HepG2 (cell line): ENCODE measurements at regions not wholly inside any gene's neighbourhood (a gene's known extent, or its start where the extent isn't known, plus 50 kb on each side); places are given as distances from the start of the nearest gene placed in this dataset.

Experiments
- ATAC-seq: fragments of 200-7000 bp; cut with Tn5 transposase; 3 replicates; pipeline ENCODE4 v1.9.1; 2020; ENCODE audit warnings: mild to moderate bottlenecking, moderate library complexity
- BruUV-seq: library from RNA; stranded (reverse); fragments of 400-500 nt; replicated peaks from 2 replicates; lab custom pipeline; 2021; lab: Mats Ljungman, UMichigan
- CTCF ChIA-PET: fragments of 300-600 bp; formaldehyde crosslinking; extraction: SDS; loops from one replicate; lab custom pipeline; 2021; ENCODE audit warnings: low total read pairs, inconsistent platforms, low intra/inter-chr PET ratio; lab: Yijun Ruan, JAX
- POLR2A ChIA-PET: fragments of 350-600 bp; sonication (Branson Sonifier 250); formaldehyde crosslinking; loops from one replicate; lab custom pipeline; 2020; ENCODE audit warnings: antibody characterized with exemption, inconsistent platforms; lab: Yijun Ruan, JAX
- DNase-seq: peaks from one replicate; pipeline ENCODE4 v3.0.0-alpha.2; 2015; ENCODE audit warnings: low spot score
- FAIRE-seq: peaks from 3 replicates; lab custom pipeline; 2011; peaks lifted over from hg19 to GRCh38; lab: Jason Lieb, UNC
- H2AFZ ChIP-seq: one replicate; pipeline ENCODE4 v1.6.1; 2011; ENCODE audit warnings: low read length, inconsistent platforms
- H3K27ac ChIP-seq: fragments of 300-600 bp; 3 replicates; pipeline ENCODE4 v1.8.0; 2011; ENCODE audit warnings: mixed run types, mild to moderate bottlenecking, mixed read lengths, low read length, inconsistent platforms; ENCODE audit not compliant: insufficient read depth; ENCODE audit errors: extremely low read length
- H3K27me3 ChIP-seq, 2 experiments: fragments of 200-600 bp in 1 of 2; 2 replicates in 1 of 2; 3 replicates in 1 of 2; pipeline versions ENCODE4 v1.6.0 to v1.8.0; 2011; ENCODE audit warnings: low read length in 2 of 2, mild to moderate bottlenecking in 2 of 2, moderate library complexity in 2 of 2, inconsistent platforms in 1 of 2; ENCODE audit not compliant: insufficient read depth in 2 of 2, control insufficient read depth in 1 of 2
- H3K36me3 ChIP-seq, 2 experiments: fragments of 200-600 bp in 1 of 2; replicated peaks in 1 of 2; 2 replicates in 1 of 2; 3 replicates in 1 of 2; pipeline versions ENCODE4 v1.5.1 to v1.8.0; 2011; ENCODE audit warnings: low read length in 2 of 2, inconsistent platforms in 1 of 2; ENCODE audit not compliant: insufficient read depth in 2 of 2, control insufficient read depth in 1 of 2
- H3K4me1 ChIP-seq: 2 replicates; pipeline ENCODE4 v1.5.1; 2012; ENCODE audit warnings: low read length, inconsistent platforms; ENCODE audit not compliant: insufficient read depth
- H3K4me2 ChIP-seq: 2 replicates; pipeline ENCODE4 v1.6.0; 2011; ENCODE audit warnings: low read depth, low read length, inconsistent platforms
- H3K4me3 ChIP-seq, 3 experiments: fragments of 200-600 bp in 1 of 3; sonication (generic), shearing (Covaris generic) in 1 of 3; replicated peaks in 1 of 3; 2 replicates each; pipeline ENCODE4 v1.5.1; 2011 to 2016; ENCODE audit warnings: low read length in 3 of 3, inconsistent platforms in 2 of 3, low read depth in 2 of 3, mild to moderate bottlenecking in 2 of 3, control low read depth in 1 of 3, mixed read lengths in 1 of 3; ENCODE audit not compliant: insufficient read depth in 1 of 3
- H3K79me2 ChIP-seq: one replicate; pipeline ENCODE4 v1.6.1; 2011; ENCODE audit warnings: low read length, inconsistent platforms; ENCODE audit not compliant: insufficient read depth
- H3K9ac ChIP-seq: 2 replicates; pipeline ENCODE4 v1.6.0; 2011; ENCODE audit warnings: mild to moderate bottlenecking, low read depth, low read length, inconsistent platforms; ENCODE audit not compliant: insufficient read depth
- H3K9me3 ChIP-seq: 2 replicates; pipeline ENCODE4 v1.5.1; 2012; ENCODE audit warnings: mild to moderate bottlenecking, low read length
- H4K20me1 ChIP-seq: 2 replicates; pipeline ENCODE4 v1.6.0; 2011; ENCODE audit warnings: inconsistent platforms, mild to moderate bottlenecking, low read length, moderate library complexity; ENCODE audit not compliant: insufficient read depth
- DRAP1 ChIP-seq: IDR thresholded peaks from 2 replicates; pipeline ENCODE4 v1.6.1; 2016; ENCODE audit warnings: missing genetic modification reagents, missing compliant biosample characterization
- FOXO4 ChIP-seq: sonication (generic); formaldehyde crosslinking; conservative IDR thresholded peaks from 2 replicates; pipeline ENCODE4 v1.8.1; 2023; ENCODE audit warnings: missing genetic modification reagents
- PHF21A ChIP-seq: sonication (generic); formaldehyde crosslinking; IDR thresholded peaks from 2 replicates; pipeline ENCODE4 v1.5.0; 2020; ENCODE audit warnings: mild to moderate bottlenecking, missing genetic modification reagents
- SMAD9 ChIP-seq: sonication (generic); formaldehyde crosslinking; IDR thresholded peaks from 2 replicates; pipeline ENCODE4 v1.5.1; 2020; ENCODE audit warnings: mild to moderate bottlenecking, missing genetic modification reagents
- TEAD2 ChIP-seq: sonication (generic); formaldehyde crosslinking; IDR thresholded peaks from 2 replicates; pipeline ENCODE4 v1.9.0; 2021; ENCODE audit warnings: missing genetic modification reagents
- TFDP1 ChIP-seq: IDR thresholded peaks from 2 replicates; pipeline ENCODE4 v1.6.1; 2016; ENCODE audit warnings: missing compliant biosample characterization, missing genetic modification reagents, borderline replicate concordance
- THAP8 ChIP-seq: sonication (generic); formaldehyde crosslinking; IDR thresholded peaks from 2 replicates; pipeline ENCODE4 v1.5.1; 2020; ENCODE audit warnings: missing genetic modification reagents, mild to moderate bottlenecking, borderline replicate concordance
- ZBTB49 ChIP-seq: sonication (generic); formaldehyde crosslinking; IDR thresholded peaks from 2 replicates; pipeline ENCODE4 v1.4.0; 2020; ENCODE audit warnings: missing genetic modification reagents, borderline replicate concordance
- ZIK1 ChIP-seq: sonication (generic); formaldehyde crosslinking; IDR thresholded peaks from 2 replicates; pipeline ENCODE4 v1.5.0; 2020; ENCODE audit warnings: mild to moderate bottlenecking, low read depth, missing genetic modification reagents, borderline replicate concordance
- ZNF3 ChIP-seq: IDR thresholded peaks from 2 replicates; pipeline ENCODE4 v1.7.0; 2017; ENCODE audit warnings: inconsistent platforms
- ZNF317 ChIP-seq: sonication (generic); formaldehyde crosslinking; IDR thresholded peaks from 2 replicates; pipeline ENCODE4 v1.5.0; 2020; ENCODE audit warnings: mild to moderate bottlenecking, missing genetic modification reagents
- ZNF326 ChIP-seq: sonication (generic); formaldehyde crosslinking; IDR thresholded peaks from 2 replicates; pipeline ENCODE4 v1.4.0; 2020; ENCODE audit warnings: missing genetic modification reagents, borderline replicate concordance
- ZNF431 ChIP-seq: sonication (generic); formaldehyde crosslinking; IDR thresholded peaks from 2 replicates; pipeline ENCODE4 v1.9.0; 2022; ENCODE audit warnings: missing genetic modification reagents, low read depth, mild to moderate bottlenecking, borderline replicate concordance
- ZNF713 ChIP-seq: sonication (generic); formaldehyde crosslinking; IDR thresholded peaks from 2 replicates; pipeline ENCODE4 v1.4.0; 2020; ENCODE audit warnings: mild to moderate bottlenecking, missing genetic modification reagents
- ZSCAN31 ChIP-seq: sonication (generic); formaldehyde crosslinking; IDR thresholded peaks from 2 replicates; pipeline ENCODE4 v1.5.0; 2020; ENCODE audit warnings: low read depth, mild to moderate bottlenecking, missing genetic modification reagents
- WGBS: methylation state at CpG from one replicate; pipeline ENCODE4 v1.1.6; 2017; ENCODE audit warnings: low lambda C conversion rate; 5-methylcytosine and 5-hydroxymethylcytosine counted together
- in situ Hi-C: cut with HindIII; loops from 2 replicates; pipeline ENCODE4 v1.10.0; 2017; ENCODE audit warnings: low pct_unique_long_range_greater_than_20kb; ENCODE audit not compliant: extremely low pct_ligation_motif_present
- intact Hi-C: fragments of 100-400 bp; cut with micrococcal nuclease; formaldehyde crosslinking; loops from one replicate; pipeline ENCODE4 v1.10.0; 2022; ENCODE audit not compliant: unreplicated experiment

- intact Hi-C loops (no loop called here), in situ Hi-C loops (no loop called here)
- ChIA-PET POLR2A (no interaction called here), CTCF (no interaction called here)
- no peak overlapping the region for H3K4me2 ChIP-seq
- H3K9ac ChIP-seq, result no peak overlapping the region
- no peaks in the 10 kb centered on the region for H3K79me2 ChIP-seq
- TF ChIP-seq FOXO4, result no peak
- no peak for TF ChIP-seq ZIK1 (CRISPR knock-in tag)
- no peak for TF ChIP-seq DRAP1 (CRISPR knock-in tag)
- no peak for TF ChIP-seq TFDP1
- no peak for TF ChIP-seq ZNF3 (CRISPR knock-in tag)
- TF ChIP-seq ZNF713, result no peak
- no peak for TF ChIP-seq PHF21A (CRISPR knock-in tag)
- no peak for TF ChIP-seq ZNF431 (CRISPR knock-in tag)
- no peak for TF ChIP-seq SMAD9
- TF ChIP-seq ZSCAN31 (CRISPR knock-in tag), result no peak
- TF ChIP-seq TEAD2 (CRISPR knock-in tag), result no peak
- no peak for TF ChIP-seq THAP8
- no peak for TF ChIP-seq ZNF326
- TF ChIP-seq ZNF317, result no peak
- TF ChIP-seq ZBTB49 (CRISPR knock-in tag), result no peak
- H3K27ac ChIP-seq, result no peak overlapping the region
- H3K9me3 ChIP-seq, result peaks cover 83% of the 10 kb centered on the region
- DNase-seq (no peak), ATAC-seq (no peak), FAIRE-seq (no peak)
- H4K20me1 ChIP-seq, result no peaks in the 10 kb centered on the region
- H3K36me3 ChIP-seq, result no peaks in the 10 kb centered on the region
- no peaks in the 10 kb centered on the region for H3K27me3 ChIP-seq
- WGBS, result 2% methylated on average over 5 of the region's 5 CpGs
- no peaks in the 10 kb centered on the region for H3K4me1 ChIP-seq
- no TSS peak for BruUV-seq
- no peak overlapping the region for H2AFZ ChIP-seq
- H3K4me3 ChIP-seq, result no peak overlapping the region
Measured at GRCh38 chr5:12246036-12246435, 341.8 kb upstream of the CTNND2 start.
